GM12878 (cell line): ENCODE measurements at regions not wholly inside any gene's neighbourhood (a gene's known extent, or its start where the extent isn't known, plus 50 kb on each side); places are given as distances from the start of the nearest gene placed in this dataset.

Source experiments
- ATAC-seq: fragments of 200-7000 bp; cut with Tn5 transposase; 3 replicates; pipeline ENCODE4 v1.9.1; 2020; ENCODE audit warnings: mild to moderate bottlenecking, moderate library complexity
- BruUV-seq: library from RNA; stranded (reverse); fragments of 400-500 nt; replicated peaks from 2 replicates; lab custom pipeline; 2021; lab: Mats Ljungman, UMichigan
- CTCF ChIA-PET: fragments of 300-600 bp; sonication (Branson Sonifier 250); formaldehyde crosslinking; extraction: SDS; loops from one replicate; lab custom pipeline; 2021; ENCODE audit warnings: inconsistent platforms; lab: Yijun Ruan, JAX
- POLR2A ChIA-PET: fragments of 350-600 bp; formaldehyde crosslinking; extraction: SDS; loops from one replicate; lab custom pipeline; 2021; ENCODE audit warnings: inconsistent platforms; lab: Charles Lee
- RAD21 ChIA-PET: fragments of 300-600 bp; sonication (Branson Sonifier 250); formaldehyde crosslinking; loops from one replicate; lab custom pipeline; 2023; ENCODE audit warnings: antibody characterized with exemption; ENCODE audit not compliant: unreplicated experiment; lab: Charles Lee
- SMC1A ChIA-PET: fragments of 300-600 bp; sonication (Branson Sonifier 250); formaldehyde crosslinking; loops from one replicate; lab custom pipeline; 2023; ENCODE audit not compliant: unreplicated experiment, uncharacterized antibody; lab: Charles Lee
- DNase-seq: peaks from one replicate; pipeline ENCODE4 v3.0.0-alpha.2; 2011; ENCODE audit warnings: low read depth, low spot score
- FAIRE-seq: peaks from 3 replicates; lab custom pipeline; 2011; peaks lifted over from hg19 to GRCh38; lab: Jason Lieb, UNC
- H2AFZ ChIP-seq: 2 replicates; pipeline ENCODE4 v1.6.0; 2011; ENCODE audit warnings: low read depth, low read length, control low read depth; ENCODE audit not compliant: control insufficient read depth
- H3K27ac ChIP-seq: 2 replicates; pipeline ENCODE4 v1.5.1; 2011; ENCODE audit warnings: control low read depth; ENCODE audit not compliant: control insufficient read depth, insufficient read depth
- H3K27me3 ChIP-seq, 2 experiments: replicated peaks in 1 of 2; 2 replicates each; pipeline versions ENCODE4 v1.6.0 to v1.6.1; 2011; ENCODE audit warnings: low read length in 1 of 2; ENCODE audit not compliant: control insufficient read depth in 2 of 2, insufficient read depth in 2 of 2
- H3K36me3 ChIP-seq, 2 experiments: 2 replicates each; pipeline ENCODE4 v1.5.1; 2011; ENCODE audit warnings: low read length in 1 of 2; ENCODE audit not compliant: control insufficient read depth in 2 of 2, insufficient read depth in 2 of 2
- H3K4me1 ChIP-seq: 2 replicates; pipeline ENCODE4 v1.6.1; 2011; ENCODE audit warnings: mild to moderate bottlenecking, low read length, moderate library complexity, mixed read lengths; ENCODE audit not compliant: control insufficient read depth, insufficient read depth
- H3K4me2 ChIP-seq: 2 replicates; pipeline ENCODE4 v1.6.0; 2011; ENCODE audit warnings: control low read depth; ENCODE audit not compliant: control insufficient read depth, insufficient read depth
- H3K4me3 ChIP-seq: fragments of 200-600 bp; sonication (generic); 2 replicates; pipeline ENCODE4 v1.5.1; 2016
- H3K79me2 ChIP-seq: 2 replicates; pipeline ENCODE4 v1.6.0; 2011; ENCODE audit warnings: low read length; ENCODE audit not compliant: control insufficient read depth, insufficient read depth
- H3K9ac ChIP-seq: 2 replicates; pipeline ENCODE4 v1.8.0; 2011; ENCODE audit warnings: low read length, control low read depth, mixed read lengths; ENCODE audit not compliant: control insufficient read depth, insufficient read depth
- H3K9me3 ChIP-seq: replicated peaks from 3 replicates; pipeline ENCODE4 v1.5.1; 2011; ENCODE audit warnings: mild to moderate bottlenecking, low read length; ENCODE audit not compliant: control insufficient read depth, insufficient read depth
- H4K20me1 ChIP-seq: 2 replicates; pipeline ENCODE4 v1.6.0; 2011; ENCODE audit not compliant: control insufficient read depth, insufficient read depth
- ASH2L ChIP-seq: fragments of 300-600, 200-600 bp; sonication (generic); IDR thresholded peaks from 2 replicates; pipeline ENCODE4 v1.6.1; 2017; ENCODE audit warnings: low read depth, mild to moderate bottlenecking, borderline replicate concordance
- CREM ChIP-seq: IDR thresholded peaks from 2 replicates; pipeline ENCODE4 v1.6.1; 2014; ENCODE audit warnings: antibody characterized with exemption, low read depth
- EGR1 ChIP-seq, 2 experiments: IDR thresholded peaks; 1 replicate in 1 of 2; 2 replicates in 1 of 2; pipeline ENCODE4 v1.6.1; 2011 to 2012; ENCODE audit warnings: low read depth in 2 of 2, low read length in 2 of 2, borderline replicate concordance in 1 of 2, mild to moderate bottlenecking in 1 of 2, moderate library complexity in 1 of 2
- EZH2 ChIP-seq: IDR thresholded peaks from 2 replicates; pipeline ENCODE4 v1.6.1; 2012; ENCODE audit warnings: low read depth, mild to moderate bottlenecking, control low read depth, inconsistent platforms, low read length, borderline replicate concordance; ENCODE audit not compliant: control insufficient read depth
- FOS ChIP-seq: IDR thresholded peaks from 3 replicates; pipeline ENCODE4 v1.6.1; 2011; ENCODE audit warnings: borderline replicate concordance; ENCODE audit not compliant: insufficient read length; ENCODE audit errors: extremely low read depth
- IKZF2 ChIP-seq, 2 experiments: fragments of 450-650 bp; IDR thresholded peaks; 2 replicates each; pipeline ENCODE4 v1.6.1; 2017; ENCODE audit warnings: mild to moderate bottlenecking in 2 of 2, moderate library complexity in 2 of 2
- MEF2A ChIP-seq: IDR thresholded peaks from 2 replicates; pipeline ENCODE4 v1.6.1; 2011; ENCODE audit warnings: low read depth, mild to moderate bottlenecking, low read length, moderate library complexity; ENCODE audit not compliant: insufficient read depth
- MYC ChIP-seq: IDR thresholded peaks from 2 replicates; pipeline ENCODE4 v1.6.1; 2011; ENCODE audit warnings: mild to moderate bottlenecking, low read length, moderate library complexity, inconsistent platforms; ENCODE audit not compliant: insufficient read depth, insufficient replicate concordance, insufficient read length, severe bottlenecking
- NFIC ChIP-seq: IDR thresholded peaks from 2 replicates; pipeline ENCODE4 v1.6.1; 2012; ENCODE audit warnings: low read depth, mild to moderate bottlenecking, inconsistent platforms, low read length, moderate library complexity
- PML ChIP-seq: IDR thresholded peaks from 2 replicates; pipeline ENCODE4 v1.6.1; 2012; ENCODE audit warnings: low read length, inconsistent platforms
- WRNIP1 ChIP-seq: IDR thresholded peaks from 2 replicates; pipeline ENCODE4 v1.6.1; 2011; ENCODE audit warnings: low read depth, low read length, improper control_type of control experiment, borderline replicate concordance
- ZBTB33 ChIP-seq: fragments of 450-650 bp; IDR thresholded peaks from 2 replicates; pipeline ENCODE4 v1.6.1; 2017; ENCODE audit warnings: mild to moderate bottlenecking
- ZNF207 ChIP-seq: fragments of 450-650 bp; IDR thresholded peaks from 2 replicates; pipeline ENCODE4 v1.6.1; 2014; ENCODE audit warnings: antibody characterized with exemption, mild to moderate bottlenecking, borderline replicate concordance
- WGBS: methylation state at CpG from one replicate; pipeline ENCODE4 v1.1.6; 2016; ENCODE audit warnings: low lambda C conversion rate; ENCODE audit not compliant: insufficient replicate concordance, insufficient coverage; ENCODE audit errors: missing lambda C conversion rate; 5-methylcytosine and 5-hydroxymethylcytosine counted together
- in situ Hi-C: fragments of 300-500 bp; cut with MboI; formaldehyde crosslinking; loops from 9 replicates; pipeline ENCODE4 v1.14.3; 2018; ENCODE audit warnings: mixed read lengths
- intact Hi-C: fragments of 100-400 bp; cut with micrococcal nuclease; formaldehyde crosslinking; loops from one replicate; pipeline ENCODE4 v1.14.2; 2022; ENCODE audit not compliant: unreplicated experiment

GRCh38 chr12:116455540-116456329 lies 103.4 kb upstream of the MAP1LC3B2 start:
- H3K36me3 ChIP-seq: no peaks in the 10 kb centered on the region
- no peaks in the 10 kb centered on the region for H3K9me3 ChIP-seq
- DNase-seq: no peak
- in situ Hi-C loops (no loop called here), intact Hi-C loops (no loop called here)
- ATAC-seq: no peak
- H3K27ac ChIP-seq: no peak overlapping the region
- no peak overlapping the region for H3K4me3 ChIP-seq
- RAD21 ChIA-PET: no interaction called here
- peaks cover 4% of the 10 kb centered on the region for H3K4me1 ChIP-seq
- SMC1A ChIA-PET: no interaction called here
- BruUV-seq: no TSS peak
- H3K27me3 ChIP-seq: peaks cover 0 to 4% of the 10 kb centered on the region in 2 experiments; a peak in 2 of 4 replicates
- H4K20me1 ChIP-seq: no peaks in the 10 kb centered on the region
- no peak overlapping the region for H3K9ac ChIP-seq
- H2AFZ ChIP-seq: no peak overlapping the region
- H3K79me2 ChIP-seq: no peaks in the 10 kb centered on the region
- POLR2A ChIA-PET: no interaction called here
- no peak for FAIRE-seq
- CTCF ChIA-PET: no interaction called here
- no peak for TF ChIP-seq ASH2L
- TF ChIP-seq IKZF2 (IDR thresholded peaks at IDR 0.05): no peak
- WGBS: 68% methylated on average over 17 of the region's 17 CpGs
- no peak overlapping the region for H3K4me2 ChIP-seq

- H3K9me3 ChIP-seq: no peaks in the 10 kb centered on the region
- intact Hi-C loops (no loop called here), in situ Hi-C loops (no loop called here)
- CTCF ChIA-PET: no interaction called here
- RAD21 ChIA-PET: no interaction called here
- SMC1A ChIA-PET: interaction anchor here (0.6 kb wide), 1 partner anchor 151 kb away, joined by 3 read pairs; no protein-coding TSS in a partner anchor
- peaks cover 4% of the 10 kb centered on the region for H3K4me1 ChIP-seq
- TF ChIP-seq ZNF207: no peak
- TF ChIP-seq ZBTB33: no peak
- no peak for TF ChIP-seq MYC
- no peak for TF ChIP-seq MEF2A
- no peak for TF ChIP-seq CREM
- no peak for TF ChIP-seq NFIC
- TF ChIP-seq WRNIP1: no peak
- TF ChIP-seq EZH2: no peak
- TF ChIP-seq ASH2L: no peak
- no peak for TF ChIP-seq FOS
- no peak for TF ChIP-seq PML
- TF ChIP-seq EGR1 (IDR thresholded peaks at IDR 0.05; ENCODE audit: borderline replicate concordance in 1 of 2, low read depth in 2 of 2, low read length in 2 of 2): no peak
- H3K79me2 ChIP-seq: no peaks in the 10 kb centered on the region
- no peak overlapping the region for H3K9ac ChIP-seq
- DNase-seq (no peak), FAIRE-seq (no peak), ATAC-seq (no peak)
- H3K27me3 ChIP-seq: peaks cover 0 to 7% of the 10 kb centered on the region in 2 experiments; a peak in 2 of 4 replicates
- H3K36me3 ChIP-seq: no peaks in the 10 kb centered on the region
- H2AFZ ChIP-seq: no peak overlapping the region
- POLR2A ChIA-PET: no interaction called here
- no TSS peak for BruUV-seq
- WGBS: 79% methylated on average over 14 of the region's 15 CpGs
- H3K4me3 ChIP-seq: no peak overlapping the region
- no peak overlapping the region for H3K27ac ChIP-seq
- no peak overlapping the region for H3K4me2 ChIP-seq
- H4K20me1 ChIP-seq: no peaks in the 10 kb centered on the region
These were observed 102.7 kb upstream of the MAP1LC3B2 start for GRCh38 chr12:116456330-116457082.
